NCI-H526 treated with DMSO at 0.1 percent for 48 hours (cell line): ENCODE measurements at regions not wholly inside any gene's neighbourhood (a gene's known extent, or its start where the extent isn't known, plus 50 kb on each side); places are given as distances from the start of the nearest gene placed in this dataset.
A peak's percentile ranks its signal among the peaks of the same experiment; 100 is the strongest.
"Not testable (repeated sequence)": the region's sequence is repeated elsewhere in the genome, so short reads cannot be mapped to it uniquely, and the experiment has no call there.

Experiments
- DNase-seq: peaks from one replicate; lab custom pipeline; 2025; lab: John Stamatoyannopoulos, UW

DNA sequence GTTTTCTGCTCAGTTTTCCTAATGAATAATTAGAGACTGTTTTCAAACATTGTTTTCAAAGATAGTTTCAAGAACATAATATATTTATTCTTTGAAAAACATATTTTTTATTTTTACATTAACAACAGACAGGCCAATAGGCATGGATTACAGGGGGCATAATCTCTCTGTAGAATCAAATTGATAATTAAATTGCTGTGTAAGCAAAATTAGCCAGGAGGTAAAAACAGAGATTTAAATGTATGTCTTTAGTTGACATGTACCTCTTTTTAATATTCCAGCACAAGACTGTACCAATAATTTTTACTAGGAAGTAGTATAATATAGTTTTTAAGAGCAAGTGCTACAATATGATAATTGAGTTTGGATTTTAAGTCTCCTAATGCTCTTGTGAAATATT is 1444.5 kb downstream of the BRINP3 start:
- peak; percentile 31 for DNase-seq

GRCh38 chr1:189036628-189037027 is 1441.0 kb downstream of the BRINP3 start:
- no peak for DNase-seq

- DNase-seq, result no peak
Measured at GRCh38 chr1:189046127-189046526, 1431.5 kb downstream of the BRINP3 start.

DNA sequence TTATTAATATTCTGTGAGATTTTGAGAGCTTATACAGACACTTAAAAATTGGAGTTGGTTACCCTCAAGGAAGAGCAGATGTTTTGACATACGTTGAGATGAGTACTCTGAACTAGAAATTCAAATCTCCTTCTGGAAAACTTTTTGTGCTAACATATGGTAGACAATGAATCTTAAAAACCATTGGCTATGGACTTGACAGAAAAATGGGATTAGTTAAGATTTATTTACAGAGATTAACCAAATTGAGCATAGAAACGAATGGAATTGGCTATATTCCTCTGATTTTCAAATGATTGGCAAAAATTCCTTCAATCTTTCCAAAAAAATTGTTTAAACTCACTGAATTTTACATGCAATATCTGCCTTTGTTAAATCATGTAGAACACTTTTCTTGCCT is 1392.9 kb downstream of the BRINP3 start:
- DNase-seq, result no peak

GRCh38 chr1:189103956-189104355 is 1373.7 kb downstream of the BRINP3 start:
- no peak for DNase-seq

GRCh38 chr1:189117072-189117770 is 1360.4 kb downstream of the BRINP3 start:
- DNase-seq, result no peak

DNA sequence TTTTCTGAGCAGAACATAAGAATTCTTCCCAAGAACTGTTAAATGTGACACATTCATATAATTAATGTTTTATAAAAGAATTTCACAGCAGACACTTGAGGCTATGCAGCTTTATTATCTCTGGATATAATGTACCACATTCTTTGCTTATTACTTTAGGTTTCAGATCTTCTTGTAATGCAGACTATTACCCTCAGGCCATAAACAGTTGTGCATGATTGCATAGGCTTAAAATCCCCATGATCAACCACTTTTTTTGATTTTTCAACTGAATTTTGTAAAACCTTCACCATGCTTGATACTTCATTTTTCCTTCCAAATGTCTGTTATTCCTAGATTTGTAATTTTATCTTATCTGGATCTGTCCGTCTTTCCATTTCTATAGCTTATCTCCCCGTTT is 1355.7 kb downstream of the BRINP3 start:
- no peak for DNase-seq

DNA sequence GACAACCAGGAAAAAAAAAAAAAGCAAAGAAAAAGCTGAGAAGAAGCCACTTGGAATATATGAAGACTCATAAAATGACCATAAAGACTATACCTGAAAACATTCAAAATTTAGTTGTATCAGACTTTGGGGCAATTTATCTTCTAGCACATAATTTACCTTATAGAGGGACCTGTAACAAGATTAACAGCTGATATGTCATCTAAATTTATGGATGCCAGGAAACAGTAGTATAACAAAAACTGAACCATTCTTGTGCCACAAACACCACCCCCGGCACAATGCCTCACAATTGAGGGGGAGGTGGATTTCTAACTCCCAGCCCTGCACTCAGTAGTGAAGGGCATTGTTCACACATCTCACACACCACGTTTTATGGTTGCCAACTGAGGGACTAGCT is 1352.0 kb downstream of the BRINP3 start:
- no peak for DNase-seq

DNA sequence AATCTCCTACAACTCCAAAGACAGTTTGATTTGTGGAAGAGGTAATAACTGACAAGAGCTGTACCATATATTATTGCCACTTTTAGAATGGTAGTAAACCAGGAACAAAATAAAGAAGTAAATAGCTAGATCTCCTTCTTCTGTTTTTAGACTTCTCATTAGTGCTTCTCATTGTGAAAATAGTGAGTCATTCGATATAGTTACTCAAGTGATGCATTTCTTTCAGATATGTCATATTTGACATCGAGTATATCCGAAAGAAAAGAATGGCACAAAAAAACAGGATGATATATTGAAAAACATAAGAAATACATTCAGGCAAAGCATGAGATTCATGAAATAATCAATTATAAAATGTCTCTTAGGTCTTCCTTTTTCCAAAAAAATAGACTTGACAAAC is 1346.1 kb downstream of the BRINP3 start:
- DNase-seq, result no peak

- DNase-seq, result not testable (repeated sequence)
Measured at GRCh38 chr1:189139748-189140147, 1337.9 kb downstream of the BRINP3 start.

DNA sequence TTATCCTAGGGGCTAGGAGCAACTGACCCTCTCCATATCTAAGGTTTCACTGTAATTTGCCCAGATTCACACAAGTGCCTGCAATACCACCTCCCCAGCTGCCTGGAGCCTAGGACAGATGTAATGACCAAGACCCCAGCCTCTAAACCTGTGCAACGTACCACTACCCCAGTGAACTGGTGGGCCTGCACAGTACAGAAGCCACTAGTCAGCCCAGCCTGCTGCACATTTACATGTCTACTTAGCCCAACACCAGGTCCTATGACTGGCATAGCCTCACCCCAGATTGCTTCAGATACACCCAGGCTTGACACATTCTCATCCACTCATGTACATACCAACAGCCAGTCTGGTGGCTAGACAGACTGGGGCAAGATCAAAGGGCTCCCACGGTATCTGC is 1336.6 kb downstream of the BRINP3 start:
- no peak for DNase-seq

DNA sequence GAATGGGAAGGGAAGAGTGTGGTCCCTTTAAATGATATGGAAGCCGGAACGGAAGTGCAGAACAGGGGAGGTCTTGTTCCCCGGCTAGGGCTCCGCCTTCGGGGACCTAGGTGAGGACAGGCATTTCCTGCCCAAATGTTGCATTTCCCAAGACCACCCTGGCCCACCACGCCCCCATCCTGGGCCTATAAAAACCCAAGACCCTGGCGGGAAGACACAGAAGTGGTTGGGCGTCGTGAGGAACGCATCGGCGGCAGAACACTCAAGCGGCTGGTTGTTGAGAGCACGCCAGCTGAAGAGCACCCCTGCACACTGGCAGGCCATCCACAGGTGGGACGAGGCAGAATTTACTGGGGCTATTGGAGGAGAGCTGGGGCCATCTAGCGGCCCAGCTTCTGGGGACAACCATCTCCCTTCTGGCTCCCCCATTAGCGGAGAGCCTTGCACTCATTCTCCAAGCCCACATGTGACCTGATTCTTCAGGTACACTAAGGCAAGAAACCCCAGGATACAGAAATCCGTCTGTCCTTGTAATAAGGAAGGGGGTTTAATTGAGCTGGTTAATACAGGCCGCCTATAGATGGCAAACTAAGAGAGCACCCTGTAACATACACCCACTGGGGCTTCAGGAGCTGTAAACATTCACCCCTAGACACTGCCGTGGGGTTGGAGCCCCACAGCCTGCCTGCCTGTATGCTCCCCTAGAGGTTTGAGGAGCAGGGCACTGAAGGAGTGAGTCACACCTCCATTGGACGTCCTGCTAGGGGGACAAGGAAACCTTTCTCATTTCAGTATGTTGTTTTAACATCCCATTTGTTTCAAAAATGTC is 1327.9 kb downstream of the BRINP3 start:
- DNase-seq, result peak; percentile 82

- no peak for DNase-seq
Measured at GRCh38 chr1:189150624-189151023, 1327.0 kb downstream of the BRINP3 start.

DNA sequence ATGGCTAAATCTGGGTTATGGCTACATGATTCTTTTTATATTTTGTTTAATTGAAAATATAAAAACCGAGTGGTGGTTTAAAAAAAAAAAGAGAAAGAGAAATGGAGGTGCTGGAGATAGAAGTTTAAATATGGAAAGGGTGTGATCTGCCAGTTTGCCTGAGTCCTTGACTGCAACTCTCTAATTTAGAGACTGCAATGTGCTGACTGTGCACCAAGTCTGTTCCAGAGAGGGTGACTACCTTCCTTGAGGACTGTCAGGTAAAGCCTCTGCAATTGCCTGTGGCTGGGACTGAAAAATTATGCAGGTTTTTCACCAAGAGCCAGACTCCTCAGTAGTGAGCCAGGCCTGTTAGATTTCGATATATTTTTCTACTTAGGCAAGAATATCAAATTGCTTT is 1326.3 kb downstream of the BRINP3 start:
- no peak for DNase-seq

DNA sequence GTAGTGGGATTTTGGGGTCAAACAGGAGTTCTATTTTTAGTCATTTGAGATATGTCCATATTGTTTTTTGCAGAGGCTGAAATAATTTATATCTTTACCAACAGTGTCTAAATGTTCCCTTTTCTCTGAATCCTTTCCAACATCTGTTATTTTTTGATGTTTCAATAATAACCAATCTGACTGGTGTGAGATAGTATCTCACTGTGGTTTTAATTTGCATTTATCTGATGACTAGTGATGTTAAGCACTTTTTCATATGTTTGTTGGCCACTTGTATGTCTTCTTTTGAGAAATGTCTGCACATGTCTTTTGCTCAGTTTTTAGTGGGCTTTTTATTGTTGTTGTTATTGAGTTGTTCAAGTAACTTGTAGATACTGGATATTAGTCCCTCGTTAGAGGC is 1325.0 kb downstream of the BRINP3 start:
- no peak for DNase-seq

- DNase-seq, result no peak
Measured at GRCh38 chr1:189158155-189158554, 1319.5 kb downstream of the BRINP3 start.

DNA sequence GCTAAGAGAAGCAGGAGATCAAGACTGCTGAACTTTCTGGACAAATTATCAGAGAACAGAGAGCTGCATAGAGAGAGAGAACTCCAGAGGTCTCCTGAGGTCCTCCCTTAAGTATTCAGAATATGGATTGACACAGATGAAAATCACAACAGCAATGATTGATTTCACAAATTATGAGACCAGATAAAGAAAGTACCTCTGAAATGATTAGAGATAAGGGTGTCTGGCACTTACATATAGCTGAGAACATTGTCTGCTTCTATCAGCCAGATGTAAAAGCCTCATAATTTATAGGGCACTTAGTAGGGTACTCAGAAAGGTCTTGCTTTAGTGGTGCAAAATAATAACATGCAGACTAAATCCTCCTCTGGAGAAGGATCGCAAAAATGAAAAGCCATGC is 1301.8 kb downstream of the BRINP3 start:
- no peak for DNase-seq

- no peak for DNase-seq
Measured at GRCh38 chr1:189180057-189180456, 1297.6 kb downstream of the BRINP3 start.

DNA sequence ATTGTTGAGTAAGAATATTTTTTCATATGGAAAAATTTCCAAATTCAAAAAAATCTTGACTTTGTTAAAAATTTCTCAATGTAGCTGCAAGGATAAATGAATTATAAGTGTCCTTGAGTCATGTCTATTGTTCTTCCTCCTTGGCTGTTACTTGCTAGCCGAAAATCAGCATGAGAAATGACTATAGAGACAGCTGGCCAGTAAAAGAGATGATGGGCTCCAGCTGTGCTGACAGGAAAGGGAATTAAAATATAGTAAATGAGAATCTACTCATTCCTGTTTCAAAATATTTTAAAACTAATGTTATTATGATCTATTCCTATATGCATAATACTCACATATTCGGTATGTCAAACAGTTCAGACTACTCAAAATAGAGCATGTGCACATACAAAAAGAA is 1292.6 kb downstream of the BRINP3 start:
- no peak for DNase-seq

DNA sequence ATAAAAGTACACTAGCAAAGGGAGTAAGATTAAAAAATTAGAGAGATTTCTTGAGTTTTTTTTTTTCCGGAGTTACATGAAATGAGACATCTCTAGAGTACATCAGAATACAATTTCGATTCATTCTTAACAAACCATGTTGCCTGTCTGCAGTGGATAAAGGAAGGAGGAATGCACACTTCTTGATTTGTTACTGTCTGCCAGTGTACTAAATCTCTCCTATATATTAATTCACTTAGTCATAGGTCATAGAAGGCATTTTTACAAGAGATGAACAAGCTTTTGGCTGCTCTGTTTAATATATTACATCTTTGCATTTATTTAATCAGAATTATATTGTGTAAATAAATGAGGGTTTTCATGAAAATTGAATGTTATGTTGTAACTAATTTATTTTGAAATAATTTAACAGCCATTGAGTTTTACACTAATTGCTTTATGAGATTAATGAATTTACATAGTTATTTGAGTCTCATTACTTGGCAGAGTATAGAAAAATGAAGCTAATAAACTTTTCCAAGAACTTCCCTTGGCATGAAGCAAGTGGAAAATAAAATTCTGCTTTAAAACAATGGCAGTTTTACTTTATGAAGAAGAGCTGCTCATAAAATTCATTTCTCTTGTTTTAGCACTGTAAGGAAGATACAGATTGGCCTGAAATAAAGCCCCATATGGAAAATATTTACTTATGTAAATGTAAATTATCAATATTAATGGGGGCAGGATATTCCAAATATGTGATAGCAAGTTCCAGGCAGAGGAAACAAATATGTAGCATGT is 1284.7 kb downstream of the BRINP3 start:
- DNase-seq, result no peak

- DNase-seq, result no peak
Measured at GRCh38 chr1:189205863-189206262, 1271.8 kb downstream of the BRINP3 start.

- DNase-seq, result no peak
Measured at GRCh38 chr1:189206617-189207016, 1271.0 kb downstream of the BRINP3 start.

DNA sequence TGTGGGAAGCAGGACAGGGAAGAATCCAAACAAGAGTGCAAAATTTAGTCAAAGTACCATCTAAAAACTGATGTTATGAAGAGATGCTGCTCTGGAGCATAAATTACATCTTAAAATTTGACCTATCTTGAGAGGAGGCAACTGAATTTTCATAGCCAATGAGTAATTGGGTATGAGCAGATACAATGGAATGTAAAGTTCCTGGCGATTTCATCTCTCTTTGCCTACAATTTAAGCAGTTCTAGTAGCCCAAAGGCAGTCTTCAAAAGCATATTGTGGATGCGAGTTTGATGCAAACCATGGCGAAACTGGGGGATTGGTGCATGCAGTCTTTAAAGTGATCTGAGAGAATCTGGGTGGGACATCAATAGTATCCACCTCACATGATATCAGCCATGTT is 1265.9 kb downstream of the BRINP3 start:
- no peak for DNase-seq
